A673 (cell line): ENCODE measurements at regions not wholly inside any gene's neighbourhood (a gene's known extent, or its start where the extent isn't known, plus 50 kb on each side); places are given as distances from the start of the nearest gene placed in this dataset.

Experiments
- EZH2 ChIP-seq: fragments of 200-600 bp; sonication (generic); IDR thresholded peaks from 2 replicates; pipeline ENCODE4 v1.6.1; 2017; ENCODE audit warnings: borderline replicate concordance, low read depth, mild to moderate bottlenecking, mixed read lengths, antibody characterized with exemption, low read length; ENCODE audit not compliant: poor library complexity, severe bottlenecking
- TF ChIP-seq, protein P1 (sequence below): fragments of 300-800, 200-600 bp; sonication (generic); conservative IDR thresholded peaks from 2 replicates; pipeline ENCODE4 v1.5.1; 2017; ENCODE audit warnings: low read depth, mild to moderate bottlenecking, antibody characterized with exemption, low read length, moderate library complexity, mixed read lengths

- TF ChIP-seq, protein P1, sequence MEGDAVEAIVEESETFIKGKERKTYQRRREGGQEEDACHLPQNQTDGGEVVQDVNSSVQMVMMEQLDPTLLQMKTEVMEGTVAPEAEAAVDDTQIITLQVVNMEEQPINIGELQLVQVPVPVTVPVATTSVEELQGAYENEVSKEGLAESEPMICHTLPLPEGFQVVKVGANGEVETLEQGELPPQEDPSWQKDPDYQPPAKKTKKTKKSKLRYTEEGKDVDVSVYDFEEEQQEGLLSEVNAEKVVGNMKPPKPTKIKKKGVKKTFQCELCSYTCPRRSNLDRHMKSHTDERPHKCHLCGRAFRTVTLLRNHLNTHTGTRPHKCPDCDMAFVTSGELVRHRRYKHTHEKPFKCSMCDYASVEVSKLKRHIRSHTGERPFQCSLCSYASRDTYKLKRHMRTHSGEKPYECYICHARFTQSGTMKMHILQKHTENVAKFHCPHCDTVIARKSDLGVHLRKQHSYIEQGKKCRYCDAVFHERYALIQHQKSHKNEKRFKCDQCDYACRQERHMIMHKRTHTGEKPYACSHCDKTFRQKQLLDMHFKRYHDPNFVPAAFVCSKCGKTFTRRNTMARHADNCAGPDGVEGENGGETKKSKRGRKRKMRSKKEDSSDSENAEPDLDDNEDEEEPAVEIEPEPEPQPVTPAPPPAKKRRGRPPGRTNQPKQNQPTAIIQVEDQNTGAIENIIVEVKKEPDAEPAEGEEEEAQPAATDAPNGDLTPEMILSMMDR, result no peak
- no peak for TF ChIP-seq EZH2
Observed at GRCh38 chr13:112136095-112136494, 69.1 kb downstream of the SOX1 start.
